HT1080 (cell line): ENCODE measurements at regions not wholly inside any gene's neighbourhood (a gene's known extent, or its start where the extent isn't known, plus 50 kb on each side); places are given as distances from the start of the nearest gene placed in this dataset.

Source experiments
- DNase-seq: peaks from one replicate; pipeline ENCODE4 v3.0.0-alpha.2; 2015; ENCODE audit warnings: low read depth

GRCh38 chr11:33646629-33647028, 54.0 kb downstream of the C11orf91 start:
- DNase-seq = no peak

- DNase-seq = no peak
Observed at GRCh38 chr11:33646168-33646567, 54.5 kb downstream of the C11orf91 start.

- DNase-seq = no peak
Observed at GRCh38 chr11:33645686-33646085, 54.9 kb downstream of the C11orf91 start.

GRCh38 chr11:33643167-33643824, 57.3 kb downstream of the C11orf91 start:
- no peak for DNase-seq

- peak; percentile 27 for DNase-seq
Observed at GRCh38 chr11:33642461-33643166, 58.0 kb downstream of the C11orf91 start.

GRCh38 chr11:33640730-33641371, 59.8 kb downstream of the C11orf91 start:
- DNase-seq = no peak

- no peak for DNase-seq
Observed at GRCh38 chr11:33638608-33639007, 62.0 kb downstream of the C11orf91 start.

- DNase-seq = peak; percentile 63
Observed at GRCh38 chr11:33636104-33636503, 64.5 kb downstream of the C11orf91 start.

- DNase-seq = no peak
Observed at GRCh38 chr11:33635161-33635560, 65.5 kb downstream of the C11orf91 start.

GRCh38 chr11:33634291-33634834, 66.3 kb downstream of the C11orf91 start:
- DNase-seq = peak; percentile 96

GRCh38 chr11:33633251-33634003, 67.2 kb downstream of the C11orf91 start:
- peak; percentile 98 for DNase-seq

GRCh38 chr11:33631749-33632091, 68.9 kb downstream of the C11orf91 start:
- no peak for DNase-seq

- peak; percentile 71 for DNase-seq
Observed at GRCh38 chr11:33630936-33631748, 69.5 kb downstream of the C11orf91 start.

GRCh38 chr11:33624083-33624482, 76.5 kb downstream of the C11orf91 start:
- no peak for DNase-seq

GRCh38 chr11:33622806-33623205, 77.8 kb downstream of the C11orf91 start:
- no peak for DNase-seq

GRCh38 chr11:33622186-33622585, 78.4 kb downstream of the C11orf91 start:
- no peak for DNase-seq

GRCh38 chr11:33620423-33621171, 80.0 kb downstream of the C11orf91 start:
- peak; percentile 76 for DNase-seq

GRCh38 chr11:33618956-33619355, 81.7 kb downstream of the C11orf91 start:
- no peak for DNase-seq

- no peak for DNase-seq
Observed at GRCh38 chr11:33618351-33618710, 82.3 kb downstream of the C11orf91 start.
